WI38 (cell line): ENCODE measurements at regions not wholly inside any gene's neighbourhood (a gene's known extent, or its start where the extent isn't known, plus 50 kb on each side); places are given as distances from the start of the nearest gene placed in this dataset.
"Not testable (repeated sequence)": the region's sequence is repeated elsewhere in the genome, so short reads cannot be mapped to it uniquely, and the experiment has no call there.

Experiments used
- H3K4me3 ChIP-seq: 2 replicates; pipeline ENCODE4 v1.5.1; 2011; ENCODE audit warnings: low read depth, mild to moderate bottlenecking, control low read depth, low read length
- TF ChIP-seq, protein P1 (sequence below): IDR thresholded peaks from 2 replicates; pipeline ENCODE4 v1.5.1; 2012; ENCODE audit warnings: low read depth, mild to moderate bottlenecking, control low read depth, low read length

GRCh38 chr12:76674669-76675315 lies 89.1 kb upstream of the ZDHHC17 start:
- TF ChIP-seq, protein P1, sequence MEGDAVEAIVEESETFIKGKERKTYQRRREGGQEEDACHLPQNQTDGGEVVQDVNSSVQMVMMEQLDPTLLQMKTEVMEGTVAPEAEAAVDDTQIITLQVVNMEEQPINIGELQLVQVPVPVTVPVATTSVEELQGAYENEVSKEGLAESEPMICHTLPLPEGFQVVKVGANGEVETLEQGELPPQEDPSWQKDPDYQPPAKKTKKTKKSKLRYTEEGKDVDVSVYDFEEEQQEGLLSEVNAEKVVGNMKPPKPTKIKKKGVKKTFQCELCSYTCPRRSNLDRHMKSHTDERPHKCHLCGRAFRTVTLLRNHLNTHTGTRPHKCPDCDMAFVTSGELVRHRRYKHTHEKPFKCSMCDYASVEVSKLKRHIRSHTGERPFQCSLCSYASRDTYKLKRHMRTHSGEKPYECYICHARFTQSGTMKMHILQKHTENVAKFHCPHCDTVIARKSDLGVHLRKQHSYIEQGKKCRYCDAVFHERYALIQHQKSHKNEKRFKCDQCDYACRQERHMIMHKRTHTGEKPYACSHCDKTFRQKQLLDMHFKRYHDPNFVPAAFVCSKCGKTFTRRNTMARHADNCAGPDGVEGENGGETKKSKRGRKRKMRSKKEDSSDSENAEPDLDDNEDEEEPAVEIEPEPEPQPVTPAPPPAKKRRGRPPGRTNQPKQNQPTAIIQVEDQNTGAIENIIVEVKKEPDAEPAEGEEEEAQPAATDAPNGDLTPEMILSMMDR, result no peak
- H3K4me3 ChIP-seq, result no peak overlapping the region

GRCh38 chr12:76676261-76676660 lies 87.7 kb upstream of the ZDHHC17 start:
- not testable (repeated sequence) for H3K4me3 ChIP-seq

DNA sequence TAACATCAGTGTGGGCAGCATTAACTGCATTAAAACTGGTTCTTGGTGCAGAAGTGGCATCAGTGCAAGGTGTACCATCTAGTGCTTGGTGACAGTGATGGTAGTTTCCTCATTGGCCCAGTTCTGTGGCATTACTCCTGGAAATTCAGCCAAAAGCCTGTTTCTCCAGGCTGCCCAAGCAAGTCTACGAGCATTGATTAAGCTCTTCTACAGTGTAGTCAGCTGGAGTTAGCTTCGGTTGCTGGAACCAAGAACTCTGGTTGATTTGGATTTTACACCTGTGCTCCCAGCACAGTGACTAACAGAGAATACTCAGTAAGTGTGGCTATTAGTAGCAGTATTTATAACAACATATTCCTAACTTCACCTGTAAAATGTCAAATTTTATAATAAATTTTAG lies 84.9 kb upstream of the ZDHHC17 start:
- no peak overlapping the region for H3K4me3 ChIP-seq
- TF ChIP-seq, protein P1, result no peak

DNA sequence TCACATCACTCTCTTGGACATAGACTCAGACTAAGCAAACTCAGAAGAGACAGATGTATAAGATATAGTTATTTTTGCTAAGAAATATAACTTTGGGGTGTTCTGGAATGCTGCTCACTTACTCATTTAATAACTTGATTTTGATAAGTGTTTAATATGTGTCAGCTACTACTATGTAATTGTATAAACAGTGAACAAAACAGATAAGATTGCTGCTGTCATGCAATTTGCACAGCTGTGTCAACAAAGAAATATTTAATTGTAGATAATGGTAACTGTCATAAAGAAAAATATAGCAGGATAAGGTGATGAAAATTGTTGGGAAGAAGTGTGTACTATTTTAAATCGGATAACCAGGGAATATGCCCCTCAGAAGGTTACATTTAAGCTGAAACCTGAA lies 84.1 kb upstream of the ZDHHC17 start:
- TF ChIP-seq, protein P1, result no peak

DNA sequence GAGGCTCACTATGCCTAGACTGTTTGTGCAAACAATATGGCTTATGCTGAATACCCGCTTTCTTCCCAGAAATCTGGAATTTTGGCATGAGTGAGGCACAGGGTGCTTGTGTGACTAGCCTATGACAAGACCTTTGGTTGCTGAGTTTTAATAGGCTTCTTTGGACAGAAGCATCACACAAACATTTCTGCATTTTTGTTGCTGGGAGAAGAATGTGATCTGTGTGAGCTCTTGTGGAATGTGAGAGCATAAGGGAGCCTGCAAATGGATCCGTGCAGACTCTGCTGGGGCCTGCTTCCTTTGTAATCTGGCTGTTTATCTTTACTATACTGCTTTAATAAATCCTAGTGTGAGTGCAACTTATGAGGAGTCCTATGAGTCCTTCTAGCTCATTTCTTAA lies 83.0 kb upstream of the ZDHHC17 start:
- TF ChIP-seq, protein P1, result no peak

More for the DNA sequence above, 84.1 kb upstream of the ZDHHC17 start:
- H3K4me3 ChIP-seq, result no peak overlapping the region

GRCh38 chr12:76685246-76685678 lies 78.7 kb upstream of the ZDHHC17 start:
- TF ChIP-seq, protein P1, result no peak
- no peak overlapping the region for H3K4me3 ChIP-seq

More for the DNA sequence above, 83.0 kb upstream of the ZDHHC17 start:
- H3K4me3 ChIP-seq, result no peak overlapping the region

GRCh38 chr12:76687981-76688380 lies 75.9 kb upstream of the ZDHHC17 start:
- TF ChIP-seq, protein P1, result no peak
- no peak overlapping the region for H3K4me3 ChIP-seq

DNA sequence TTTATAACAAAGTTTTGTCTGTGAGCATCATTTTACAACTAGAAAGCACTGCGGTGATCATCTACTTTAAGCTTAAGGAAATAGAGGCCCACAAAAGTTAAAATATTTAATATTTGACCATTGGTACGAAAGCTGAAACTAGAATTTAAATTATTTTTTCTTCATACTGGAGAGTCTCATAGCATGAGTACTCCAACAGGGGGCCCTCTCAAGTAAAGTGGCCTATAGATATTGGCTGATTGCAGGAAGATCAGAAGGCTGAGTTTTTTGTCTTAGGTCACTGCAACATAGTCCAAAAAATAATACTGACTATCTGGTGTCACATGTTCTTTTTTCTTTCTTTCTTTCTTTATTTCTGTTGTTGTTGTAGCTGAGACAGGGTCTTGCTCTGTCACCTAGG lies 75.3 kb upstream of the ZDHHC17 start:
- H3K4me3 ChIP-seq, result no peak overlapping the region
- TF ChIP-seq, protein P1, result peak; percentile 4; the same call in 1 of the 2 replicates
